ENCODE measurements at regions not wholly inside any gene's neighbourhood (a gene's known extent, or its start where the extent isn't known, plus 50 kb on each side); places are given as distances from the start of the nearest gene placed in this dataset.

DNA sequence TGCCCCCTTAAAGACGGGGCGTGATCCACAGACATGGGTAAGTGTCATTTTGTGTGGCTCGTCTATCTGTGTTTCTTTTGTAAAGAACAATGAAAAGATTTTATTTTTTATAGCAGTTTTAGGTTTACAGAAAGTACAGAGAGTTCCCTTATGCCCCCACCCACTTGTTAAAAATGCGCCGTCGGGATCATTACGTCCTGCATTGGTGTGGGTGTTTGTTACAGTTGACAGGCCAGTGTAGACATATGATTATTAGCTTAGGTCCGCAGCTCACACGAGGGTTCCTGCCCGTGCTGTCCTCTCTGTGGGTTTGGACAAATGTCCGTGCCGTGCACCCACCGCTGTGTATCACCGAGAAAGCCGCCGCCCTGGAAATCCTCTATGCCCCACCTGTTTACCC, 50.5 kb downstream of the RGS12 start:
- Histone ChIP-seq H3K27me3 (ENCODE audit: insufficient read depth, low read length) (no peaks in the 10 kb centered on the region), H3K4me3 (ENCODE audit: low read length) (no peak overlapping the region), H3K27ac (ENCODE audit: low read depth, low read length) (no peak overlapping the region), H3K36me3 (ENCODE audit: insufficient read depth, low read length) (no peaks in the 10 kb centered on the region; the same call in 1 of the 2 replicates), H3K9ac (ENCODE audit: low read depth, low read length) (no peak overlapping the region), H3K4me1 (ENCODE audit: insufficient read depth, low read length) (peaks cover 16% of the 10 kb centered on the region; the same call in 1 of the 2 replicates), H3K9me3 (ENCODE audit: insufficient read depth, low read depth, low read length) (no peaks in the 10 kb centered on the region)
- 95% methylated on average over 16 of the region's 16 CpGs for WGBS

DNA sequence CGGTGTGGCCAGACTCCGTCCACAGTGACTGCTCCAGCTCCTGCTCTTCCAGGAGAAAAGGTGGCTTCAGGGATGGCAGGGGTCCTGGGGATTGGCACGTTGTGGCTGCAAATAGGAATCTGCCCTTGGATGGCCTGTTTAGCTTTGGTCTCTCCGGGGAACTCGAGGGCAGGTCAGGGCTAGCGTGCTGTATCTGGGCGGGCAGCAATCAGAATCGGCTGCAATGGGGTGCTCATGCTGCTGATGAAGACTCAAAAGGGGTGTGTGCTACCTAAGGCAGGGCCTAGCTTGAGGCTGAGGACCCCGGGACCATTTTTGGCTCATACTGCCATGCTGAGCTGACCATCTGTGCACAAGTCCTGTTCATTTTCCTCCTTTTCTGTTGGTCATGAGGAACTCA, 51.3 kb downstream of the RGS12 start:
- Histone ChIP-seq H3K36me3 (ENCODE audit: insufficient read depth, low read length) (no peaks in the 10 kb centered on the region; the same call in 1 of the 2 replicates), H3K9ac (ENCODE audit: low read depth, low read length) (no peak overlapping the region), H3K27me3 (ENCODE audit: insufficient read depth, low read length) (no peaks in the 10 kb centered on the region), H3K27ac (ENCODE audit: low read depth, low read length) (no peak overlapping the region), H3K4me3 (ENCODE audit: low read length) (no peak overlapping the region), H3K4me1 (ENCODE audit: insufficient read depth, low read length) (peaks cover 23% of the 10 kb centered on the region), H3K9me3 (ENCODE audit: insufficient read depth, low read depth, low read length) (no peaks in the 10 kb centered on the region)
- WGBS = 90% methylated on average over 9 of the region's 9 CpGs

DNA sequence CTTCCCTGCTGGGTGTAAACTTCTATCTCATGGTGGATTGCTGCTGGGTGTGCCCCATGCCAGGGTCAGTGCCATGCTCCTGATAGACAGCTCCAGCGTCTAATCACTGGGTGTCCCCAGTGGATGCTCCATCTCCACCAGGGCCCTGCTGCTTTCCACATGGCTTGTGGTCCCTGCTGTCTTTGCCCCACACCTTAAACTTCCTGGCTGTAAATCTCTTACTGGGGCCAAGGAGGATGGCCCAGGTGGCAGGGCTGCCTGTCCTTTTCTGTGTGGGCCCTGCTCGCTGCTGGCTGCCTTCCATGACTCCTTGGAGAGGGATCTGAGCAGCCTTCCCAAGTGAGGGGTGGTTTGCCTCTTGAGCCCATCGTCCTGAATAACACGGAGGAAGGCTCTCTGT, 51.8 kb downstream of the RGS12 start:
- H3K9me3 ChIP-seq (ENCODE audit: insufficient read depth, low read depth, low read length) = no peaks in the 10 kb centered on the region
- no peaks in the 10 kb centered on the region for H3K27me3 ChIP-seq (ENCODE audit: insufficient read depth, low read length)
- peaks cover 28% of the 10 kb centered on the region for H3K4me1 ChIP-seq (ENCODE audit: insufficient read depth, low read length)
- WGBS = 95% methylated on average over 4 of the region's 4 CpGs
- H3K27ac ChIP-seq (ENCODE audit: low read depth, low read length) = no peak overlapping the region
- no peak overlapping the region for H3K4me3 ChIP-seq (ENCODE audit: low read length)
- H3K9ac ChIP-seq (ENCODE audit: low read depth, low read length) = no peak overlapping the region
- H3K36me3 ChIP-seq (ENCODE audit: insufficient read depth, low read length) = no peaks in the 10 kb centered on the region; the same call in 1 of the 2 replicates

DNA sequence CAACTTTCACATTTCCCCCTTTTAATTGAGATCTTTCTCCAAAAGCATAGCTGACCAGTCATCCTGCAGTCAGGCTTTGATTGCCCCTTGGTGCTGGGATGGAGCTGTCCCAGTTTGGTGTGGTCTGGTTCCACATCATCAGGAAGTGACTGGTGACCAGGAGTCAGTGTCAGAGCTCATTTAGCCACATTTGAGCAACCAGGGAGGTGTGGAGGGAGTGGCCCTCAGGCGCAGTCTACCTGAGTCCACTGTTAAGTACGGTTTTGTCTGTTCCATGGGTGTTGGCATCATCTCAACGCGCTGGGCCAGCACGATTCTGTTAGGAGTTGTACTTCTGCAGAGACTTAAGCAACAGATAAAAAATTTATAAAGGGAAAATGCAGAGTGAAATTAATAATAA, 52.6 kb downstream of the RGS12 start:
- peaks cover 29% of the 10 kb centered on the region for H3K4me1 ChIP-seq (ENCODE audit: insufficient read depth, low read length)
- 92% methylated on average over 5 of the region's 5 CpGs for WGBS

DNA sequence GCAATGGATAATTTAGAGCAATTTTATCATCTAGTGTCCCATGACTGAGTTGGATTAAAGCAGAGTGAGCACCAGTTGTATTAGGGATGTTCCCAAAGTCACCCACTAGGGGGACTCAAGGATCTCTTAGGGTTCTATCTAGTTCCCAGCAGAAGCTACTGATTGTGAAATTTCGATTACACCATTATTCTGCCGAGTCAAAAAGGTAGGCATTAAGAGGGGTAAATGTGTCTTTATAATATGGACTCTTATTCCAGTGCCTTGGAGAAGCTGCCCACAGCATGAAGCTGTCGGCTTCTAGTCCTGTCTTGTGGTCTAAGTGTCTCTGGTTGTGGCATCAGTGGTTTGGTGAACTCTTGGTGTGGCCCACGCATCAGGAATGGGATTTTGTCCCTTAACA, 53.3 kb downstream of the RGS12 start:
- H3K27ac ChIP-seq (ENCODE audit: low read depth, low read length) = no peak overlapping the region
- no peak overlapping the region for H3K9ac ChIP-seq (ENCODE audit: low read depth, low read length)
- H3K27me3 ChIP-seq (ENCODE audit: insufficient read depth, low read length) = no peaks in the 10 kb centered on the region
- peaks cover 29% of the 10 kb centered on the region for H3K4me1 ChIP-seq (ENCODE audit: insufficient read depth, low read length)
- no peak overlapping the region for H3K4me3 ChIP-seq (ENCODE audit: low read length)
- 88% methylated on average over 4 of the region's 4 CpGs for WGBS
- no peaks in the 10 kb centered on the region for H3K9me3 ChIP-seq (ENCODE audit: insufficient read depth, low read depth, low read length)
- no peaks in the 10 kb centered on the region; the same call in 1 of the 2 replicates for H3K36me3 ChIP-seq (ENCODE audit: insufficient read depth, low read length)

More for the DNA sequence above, 52.6 kb downstream of the RGS12 start:
- Histone ChIP-seq H3K27me3 (ENCODE audit: insufficient read depth, low read length) (no peaks in the 10 kb centered on the region), H3K4me3 (ENCODE audit: low read length) (no peak overlapping the region), H3K36me3 (ENCODE audit: insufficient read depth, low read length) (no peaks in the 10 kb centered on the region; the same call in 1 of the 2 replicates), H3K9me3 (ENCODE audit: insufficient read depth, low read depth, low read length) (no peaks in the 10 kb centered on the region), H3K27ac (ENCODE audit: low read depth, low read length) (no peak overlapping the region), H3K9ac (ENCODE audit: low read depth, low read length) (no peak overlapping the region)

DNA sequence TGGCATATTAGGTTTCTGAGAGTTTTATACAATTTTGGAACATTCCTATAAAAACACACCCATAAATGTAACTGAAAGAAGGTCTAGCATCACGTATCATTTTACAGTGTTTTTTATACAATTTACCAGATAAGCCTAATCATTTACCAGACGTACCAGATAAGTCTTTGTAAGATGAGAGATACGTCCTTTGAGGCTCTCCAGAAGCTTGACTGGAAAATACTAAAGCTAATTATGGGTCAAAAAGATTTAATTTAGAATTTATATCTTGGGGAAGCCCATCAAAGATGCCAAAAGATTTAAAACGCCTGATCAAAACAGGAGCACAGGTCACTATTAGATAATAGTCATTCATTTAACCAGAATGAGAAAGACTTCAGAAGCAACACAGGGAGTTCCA, 55.0 kb downstream of the RGS12 start:
- Histone ChIP-seq H3K9ac (ENCODE audit: low read depth, low read length) (no peak overlapping the region), H3K4me3 (ENCODE audit: low read length) (no peak overlapping the region), H3K9me3 (ENCODE audit: insufficient read depth, low read depth, low read length) (no peaks in the 10 kb centered on the region), H3K27ac (ENCODE audit: low read depth, low read length) (no peak overlapping the region), H3K27me3 (ENCODE audit: insufficient read depth, low read length) (no peaks in the 10 kb centered on the region), H3K4me1 (ENCODE audit: insufficient read depth, low read length) (peaks cover 18% of the 10 kb centered on the region), H3K36me3 (ENCODE audit: insufficient read depth, low read length) (no peaks in the 10 kb centered on the region; the same call in 1 of the 2 replicates)
- 94% methylated on average over 3 of the region's 4 CpGs for WGBS

DNA sequence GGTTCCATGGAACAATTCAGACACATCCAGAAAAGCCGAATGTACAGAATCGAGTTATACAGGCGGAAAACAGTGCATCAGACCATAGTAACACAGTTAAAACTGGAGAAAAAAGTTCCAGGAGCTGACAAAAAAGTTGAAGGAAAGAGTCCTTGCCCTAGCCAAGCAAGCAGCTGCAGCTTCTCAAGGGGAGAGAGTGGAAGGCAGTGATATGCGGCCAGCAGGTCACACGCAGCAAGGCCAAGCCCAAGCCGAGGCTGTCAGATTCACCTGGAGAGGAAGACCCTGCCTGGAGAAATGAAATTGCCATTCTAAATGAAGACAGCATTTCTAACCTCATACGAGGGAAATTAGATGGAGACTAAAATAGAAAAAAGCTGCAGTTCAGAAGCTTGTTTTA, 55.8 kb downstream of the RGS12 start:
- Histone ChIP-seq H3K9ac (ENCODE audit: low read depth, low read length) (no peak overlapping the region), H3K4me3 (ENCODE audit: low read length) (no peak overlapping the region), H3K36me3 (ENCODE audit: insufficient read depth, low read length) (no peaks in the 10 kb centered on the region), H3K4me1 (ENCODE audit: insufficient read depth, low read length) (peaks cover 18% of the 10 kb centered on the region), H3K9me3 (ENCODE audit: insufficient read depth, low read depth, low read length) (no peaks in the 10 kb centered on the region), H3K27ac (ENCODE audit: low read depth, low read length) (no peak overlapping the region), H3K27me3 (ENCODE audit: insufficient read depth, low read length) (no peaks in the 10 kb centered on the region)
- 75% methylated on average over 7 of the region's 7 CpGs for WGBS

DNA sequence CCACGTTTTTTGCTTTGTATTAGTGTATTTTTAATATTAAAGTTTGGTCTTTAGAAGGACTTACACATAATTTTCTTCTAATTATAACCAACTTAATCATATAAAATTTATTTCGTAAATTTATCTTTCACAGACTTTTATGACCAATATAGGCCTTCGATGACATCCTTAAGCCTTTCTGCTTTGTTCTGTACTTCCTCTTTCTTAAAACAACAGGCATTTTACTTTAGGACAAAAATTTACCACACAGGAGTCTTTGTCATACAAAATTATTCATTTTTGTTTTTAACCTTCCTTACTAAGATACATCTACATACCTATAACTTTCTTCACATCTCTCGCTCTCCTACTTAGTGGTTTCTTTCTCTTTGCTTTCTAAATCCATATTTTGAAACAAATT, 56.3 kb downstream of the RGS12 start:
- Histone ChIP-seq H3K4me3 (ENCODE audit: low read length) (no peak overlapping the region), H3K4me1 (ENCODE audit: insufficient read depth, low read length) (peaks cover 18% of the 10 kb centered on the region), H3K9ac (ENCODE audit: low read depth, low read length) (no peak overlapping the region), H3K36me3 (ENCODE audit: insufficient read depth, low read length) (no peaks in the 10 kb centered on the region), H3K9me3 (ENCODE audit: insufficient read depth, low read depth, low read length) (no peaks in the 10 kb centered on the region), H3K27me3 (ENCODE audit: insufficient read depth, low read length) (no peaks in the 10 kb centered on the region), H3K27ac (ENCODE audit: low read depth, low read length) (no peak overlapping the region)
- WGBS = 79% methylated on average over 3 of the region's 4 CpGs

DNA sequence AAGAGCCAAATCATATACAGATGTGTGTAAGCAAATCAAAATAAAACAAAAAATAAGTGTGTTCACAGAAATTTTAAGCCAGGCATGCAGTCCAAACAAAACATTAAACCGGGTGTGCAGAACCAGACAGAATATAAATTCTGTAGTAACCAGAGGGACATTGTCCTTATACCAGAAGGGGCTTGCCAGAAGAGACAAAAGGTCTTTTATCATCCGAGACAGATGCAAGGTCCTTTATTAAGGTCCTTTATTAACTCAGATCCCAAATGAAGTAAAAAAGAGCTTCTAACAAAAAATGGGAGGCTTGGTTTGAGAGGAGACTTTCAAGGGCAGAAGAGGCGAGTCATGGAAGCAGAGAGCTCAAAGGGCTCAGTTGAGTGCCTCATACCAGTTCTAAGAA, 59.2 kb downstream of the RGS12 start:
- Histone ChIP-seq H3K27me3 (ENCODE audit: insufficient read depth, low read length) (no peaks in the 10 kb centered on the region), H3K36me3 (ENCODE audit: insufficient read depth, low read length) (no peaks in the 10 kb centered on the region), H3K4me3 (ENCODE audit: low read length) (no peak overlapping the region), H3K27ac (ENCODE audit: low read depth, low read length) (no peak overlapping the region), H3K9me3 (ENCODE audit: insufficient read depth, low read depth, low read length) (no peaks in the 10 kb centered on the region), H3K9ac (ENCODE audit: low read depth, low read length) (no peak overlapping the region), H3K4me1 (ENCODE audit: insufficient read depth, low read length) (peaks cover 18% of the 10 kb centered on the region)
- WGBS = 94% methylated on average over 3 of the region's 3 CpGs

DNA sequence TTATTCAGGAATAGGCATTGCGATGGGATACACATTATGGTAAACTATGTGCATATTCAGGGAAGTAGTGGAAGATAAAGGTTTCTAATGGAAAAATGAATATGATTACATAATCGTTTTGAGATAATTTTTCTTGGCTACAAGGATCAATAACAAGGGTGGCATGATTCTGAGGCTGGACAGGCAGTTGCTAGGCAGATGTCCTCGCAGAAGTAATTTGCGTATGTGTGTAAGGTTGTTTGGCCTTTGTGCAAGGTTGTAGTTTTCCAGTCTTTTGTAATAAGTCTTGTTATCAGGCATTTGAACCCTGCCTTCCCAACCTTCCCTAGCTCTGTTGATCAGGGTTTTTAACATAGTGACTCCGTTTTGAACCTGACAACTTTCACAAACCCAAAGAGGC, 59.7 kb downstream of the RGS12 start:
- H3K9me3 ChIP-seq (ENCODE audit: insufficient read depth, low read depth, low read length) = no peaks in the 10 kb centered on the region
- H3K36me3 ChIP-seq (ENCODE audit: insufficient read depth, low read length) = no peaks in the 10 kb centered on the region
- no peak overlapping the region for H3K27ac ChIP-seq (ENCODE audit: low read depth, low read length)
- no peaks in the 10 kb centered on the region for H3K27me3 ChIP-seq (ENCODE audit: insufficient read depth, low read length)
- 97% methylated on average over 5 of the region's 5 CpGs for WGBS
- peaks cover 18% of the 10 kb centered on the region for H3K4me1 ChIP-seq (ENCODE audit: insufficient read depth, low read length)
- no peak overlapping the region for H3K9ac ChIP-seq (ENCODE audit: low read depth, low read length)
- H3K4me3 ChIP-seq (ENCODE audit: low read length) = no peak overlapping the region

DNA sequence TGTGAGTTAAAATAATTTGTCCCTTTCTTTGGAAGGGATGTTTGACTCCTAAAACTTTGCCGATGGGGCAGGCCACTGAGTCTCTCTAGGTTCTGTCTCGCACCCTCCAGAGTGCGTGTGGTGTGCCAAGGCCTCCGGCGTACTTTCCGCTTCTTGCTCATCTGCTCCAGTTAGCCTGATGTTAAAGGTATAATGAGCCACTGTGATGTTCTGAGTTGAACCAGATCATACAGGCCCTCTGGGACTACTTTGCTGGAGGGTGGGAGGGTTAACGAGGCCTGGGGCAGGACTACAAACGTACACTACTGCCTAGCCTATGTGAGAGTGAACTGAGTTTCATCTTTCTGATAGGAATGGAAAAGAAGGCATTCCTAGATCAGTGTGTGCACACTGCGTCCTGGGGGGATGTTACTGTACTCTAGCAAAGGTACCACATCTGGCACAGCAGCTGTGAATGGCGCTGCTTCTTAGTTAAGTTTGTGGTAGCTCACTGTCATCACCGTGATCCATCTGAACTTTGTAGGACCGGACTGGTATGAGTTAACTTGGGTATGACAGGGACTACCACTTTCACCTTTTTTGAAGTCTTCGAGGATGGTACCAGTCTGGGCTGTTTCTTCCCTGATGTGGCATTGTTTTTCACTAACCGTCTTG, 60.2 kb downstream of the RGS12 start:
- Histone ChIP-seq H3K4me1 (ENCODE audit: insufficient read depth, low read length) (peaks cover 16% of the 10 kb centered on the region), H3K9me3 (ENCODE audit: insufficient read depth, low read depth, low read length) (no peaks in the 10 kb centered on the region), H3K9ac (ENCODE audit: low read depth, low read length) (no peak overlapping the region), H3K27me3 (ENCODE audit: insufficient read depth, low read length) (no peaks in the 10 kb centered on the region), H3K27ac (ENCODE audit: low read depth, low read length) (no peak overlapping the region), H3K4me3 (ENCODE audit: low read length) (no peak overlapping the region), H3K36me3 (ENCODE audit: insufficient read depth, low read length) (no peaks in the 10 kb centered on the region)
- WGBS = 95% methylated on average over 14 of the region's 14 CpGs

Measured in HUES64 (cell line).